NAMALWA (cell line): ENCODE measurements at regions not wholly inside any gene's neighbourhood (a gene's known extent, or its start where the extent isn't known, plus 50 kb on each side); places are given as distances from the start of the nearest gene placed in this dataset.

Source experiments
- DNase-seq: peaks from one replicate; pipeline ENCODE4 v3.0.0-alpha.2; 2015; ENCODE audit warnings: low spot score

DNA sequence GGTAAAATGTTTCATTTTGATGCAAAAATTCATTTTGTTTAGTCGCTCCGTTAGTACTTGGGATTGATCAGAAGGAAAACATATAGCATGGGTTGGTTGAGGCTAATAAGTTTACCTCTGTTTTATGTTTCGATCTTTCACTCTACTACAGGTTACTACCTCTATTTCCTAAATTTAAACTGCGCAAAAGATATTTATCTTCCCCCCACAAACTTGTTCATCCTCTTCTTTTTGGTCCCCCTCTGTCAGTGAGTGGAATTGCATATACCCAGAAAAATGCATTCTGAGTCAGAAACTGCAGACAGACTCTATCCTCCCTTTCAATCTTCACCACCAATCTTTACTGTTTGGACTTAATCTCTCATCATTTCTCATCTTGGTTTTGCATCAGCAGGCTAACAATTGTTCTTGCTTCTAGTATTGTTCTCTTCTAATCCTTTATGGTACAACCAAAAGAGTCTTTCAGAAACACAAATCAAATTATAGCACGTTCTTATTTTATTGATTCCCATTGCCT lies 316.0 kb upstream of the ADGRL4 start:
- no peak for DNase-seq

DNA sequence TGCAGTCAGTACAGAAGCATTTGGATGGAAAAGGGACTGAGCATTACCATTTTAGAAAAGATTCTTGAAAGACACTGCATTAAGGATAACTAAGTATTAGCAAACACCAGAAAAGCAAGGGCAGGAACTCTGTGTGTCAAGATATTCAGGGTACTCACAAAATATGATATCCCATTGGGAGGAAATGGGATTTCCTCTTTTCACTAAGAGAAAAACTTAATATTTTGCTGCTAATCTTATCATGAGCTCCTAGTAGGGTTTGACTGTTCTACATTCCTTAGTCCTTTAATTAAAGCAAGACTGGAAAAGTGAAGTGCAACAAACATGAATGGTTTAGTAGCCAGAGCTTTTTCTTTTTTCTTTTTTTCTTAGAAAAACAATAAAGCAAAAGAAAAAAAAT lies 305.9 kb upstream of the ADGRL4 start:
- DNase-seq = no peak

DNA sequence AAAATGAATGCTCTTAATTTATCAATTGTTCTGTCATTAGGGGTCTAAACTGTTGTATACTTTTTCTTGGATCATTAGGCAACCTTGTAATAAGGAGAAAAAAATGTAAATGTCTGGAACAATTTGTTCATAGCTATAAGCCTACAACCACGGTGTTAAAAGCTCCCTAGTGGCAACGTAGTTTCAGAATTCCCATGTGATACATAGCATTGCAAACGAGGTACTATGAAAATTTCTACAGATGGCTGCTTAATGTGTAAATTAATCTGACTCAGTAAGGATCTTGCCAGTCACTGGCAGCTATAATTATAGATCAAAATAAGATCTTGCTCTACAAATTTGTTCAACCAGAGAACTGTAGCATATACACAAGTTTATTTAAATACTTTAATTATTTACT lies 304.1 kb upstream of the ADGRL4 start:
- DNase-seq = no peak

DNA sequence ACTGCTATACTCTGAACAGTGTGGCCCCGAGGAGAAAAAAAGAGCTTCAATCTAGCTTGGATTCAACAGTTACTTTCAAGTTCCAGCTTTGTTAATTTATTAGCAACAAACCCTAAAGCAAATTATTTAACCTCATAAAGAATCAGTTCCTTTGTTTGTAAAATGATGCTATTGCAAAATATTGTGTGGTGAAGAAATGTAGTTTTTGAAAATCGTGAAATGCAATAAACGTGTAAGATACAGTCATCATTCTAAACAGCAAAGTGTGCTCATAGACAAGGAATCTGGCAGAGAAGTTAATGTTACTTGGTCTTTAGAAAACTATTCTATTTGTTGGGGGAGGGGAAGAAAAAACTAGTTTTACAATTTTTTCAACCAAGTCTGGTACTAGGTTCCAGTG lies 297.6 kb upstream of the ADGRL4 start:
- DNase-seq = no peak

DNA sequence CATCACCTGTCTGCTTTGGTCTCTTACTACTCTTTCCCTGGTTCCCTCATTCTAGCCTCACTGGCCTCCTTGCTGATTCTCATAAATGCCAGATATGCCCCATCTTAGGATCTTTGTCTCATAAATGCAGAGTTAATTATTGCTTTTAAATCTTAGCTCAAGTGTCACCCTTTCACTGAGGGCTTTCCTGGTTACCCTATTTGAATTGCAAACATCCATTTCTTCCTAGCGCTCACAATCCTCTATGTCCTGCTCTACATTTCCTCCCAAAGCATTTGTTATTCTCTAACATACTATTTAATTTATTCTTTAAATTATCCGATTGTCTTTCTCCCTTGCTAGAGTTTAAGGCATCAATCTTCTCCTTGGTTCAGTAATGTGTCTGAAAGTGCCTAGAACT lies 296.5 kb upstream of the ADGRL4 start:
- no peak for DNase-seq

DNA sequence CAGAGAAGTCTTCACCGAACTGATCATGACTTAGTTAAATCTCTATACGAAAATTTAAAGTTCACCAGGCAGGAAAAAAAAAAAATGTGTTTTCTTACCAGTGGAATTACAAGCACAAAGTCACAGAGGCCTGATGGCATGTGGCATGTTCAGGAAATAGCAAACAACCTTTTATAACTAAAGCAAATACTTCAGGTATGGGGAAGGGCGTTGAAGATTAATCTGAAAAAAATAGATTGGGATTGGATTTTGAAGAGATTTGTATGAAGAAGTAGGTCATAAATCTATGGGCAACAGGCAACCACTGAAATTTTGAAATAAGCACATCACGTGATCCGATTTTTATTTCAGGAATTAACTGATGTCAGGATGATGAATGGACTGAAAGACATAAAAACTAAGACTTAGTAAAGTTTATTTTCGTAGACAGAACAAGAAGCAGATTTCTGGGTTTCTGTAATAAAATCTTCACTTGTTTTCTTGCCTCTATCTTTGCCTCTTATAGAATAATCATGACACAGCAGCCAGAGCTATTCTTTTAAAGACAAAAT lies 295.9 kb upstream of the ADGRL4 start:
- DNase-seq = no peak

DNA sequence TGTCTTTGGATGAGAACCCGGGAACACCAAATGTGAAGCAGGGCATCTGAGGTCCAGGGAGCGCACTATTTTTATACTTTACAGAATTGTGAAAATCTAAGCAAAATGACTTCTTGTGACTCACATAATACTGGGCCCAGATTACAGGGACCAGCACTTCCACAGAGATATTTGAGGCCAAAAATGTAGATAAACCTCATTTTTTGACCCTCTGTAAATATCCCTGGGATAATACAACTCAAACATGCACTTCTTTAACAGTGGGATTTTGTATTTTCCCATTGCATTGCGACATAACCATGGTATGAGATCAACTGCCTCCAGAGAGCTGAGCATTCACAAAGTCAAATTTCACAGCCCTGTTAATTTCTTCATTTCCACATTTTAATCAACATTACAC lies 289.4 kb upstream of the ADGRL4 start:
- DNase-seq = no peak

DNA sequence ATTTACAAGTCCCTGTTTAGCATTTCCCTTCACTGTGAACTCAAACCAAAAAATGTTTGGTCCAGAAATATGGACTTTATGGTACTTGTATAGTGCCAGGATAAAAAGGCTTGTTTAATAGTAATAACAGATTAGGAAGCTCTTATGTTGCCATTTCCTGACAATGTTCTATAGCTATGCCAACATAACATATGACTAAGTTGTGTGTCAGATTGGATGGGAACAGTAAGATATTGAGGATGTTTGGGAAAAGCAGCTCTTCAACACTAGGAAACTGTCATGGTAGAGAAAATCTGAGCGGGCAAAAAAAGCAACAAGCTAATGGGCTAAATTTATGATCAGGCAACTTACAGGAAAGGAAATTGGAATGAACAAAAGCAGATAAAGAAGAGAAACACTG lies 287.1 kb upstream of the ADGRL4 start:
- DNase-seq = no peak

DNA sequence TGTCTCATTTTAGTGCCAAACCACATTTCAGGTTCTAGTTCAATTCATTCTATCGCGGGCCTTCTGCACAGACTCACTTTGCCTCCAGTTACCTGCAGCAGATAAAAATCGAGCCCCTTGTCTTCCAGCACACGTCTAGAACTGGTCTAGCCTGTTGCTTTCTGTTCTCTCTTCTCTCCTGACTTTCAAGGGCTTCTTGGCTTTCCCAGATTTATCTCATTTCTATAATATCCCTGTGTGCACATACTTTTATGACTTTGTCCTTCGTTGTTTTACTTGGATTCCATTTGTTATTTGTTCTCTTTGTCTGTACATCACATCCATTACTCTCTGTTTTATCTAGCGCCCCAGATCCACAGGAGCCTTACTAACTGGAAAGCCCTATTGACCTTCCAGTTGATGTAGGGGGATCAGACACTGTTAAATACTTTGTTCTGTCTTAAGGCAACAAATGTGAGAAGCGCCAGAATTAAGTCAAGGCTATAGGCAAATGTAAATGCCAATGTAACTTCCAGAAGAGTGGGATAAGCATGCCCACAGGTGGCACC lies 284.5 kb upstream of the ADGRL4 start:
- DNase-seq = no peak

DNA sequence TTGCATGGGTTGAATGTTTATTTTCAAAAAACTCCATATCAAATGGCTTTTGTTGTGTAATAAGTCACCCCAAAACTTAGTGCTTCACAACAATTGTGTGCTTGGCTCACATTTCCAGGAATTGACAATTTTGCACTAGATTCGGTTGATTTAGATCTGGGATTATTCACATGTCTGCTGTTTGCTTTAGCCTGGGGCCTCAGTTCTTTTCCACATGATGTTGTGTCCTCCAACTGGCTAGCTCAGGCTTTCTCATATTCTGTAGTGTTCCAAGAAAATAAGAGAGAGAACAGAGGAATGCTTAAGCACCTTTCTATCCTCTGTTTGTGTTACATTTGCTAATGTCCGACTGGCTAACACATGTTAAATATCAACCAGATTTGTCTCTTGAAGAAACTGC lies 281.5 kb upstream of the ADGRL4 start:
- no peak for DNase-seq

DNA sequence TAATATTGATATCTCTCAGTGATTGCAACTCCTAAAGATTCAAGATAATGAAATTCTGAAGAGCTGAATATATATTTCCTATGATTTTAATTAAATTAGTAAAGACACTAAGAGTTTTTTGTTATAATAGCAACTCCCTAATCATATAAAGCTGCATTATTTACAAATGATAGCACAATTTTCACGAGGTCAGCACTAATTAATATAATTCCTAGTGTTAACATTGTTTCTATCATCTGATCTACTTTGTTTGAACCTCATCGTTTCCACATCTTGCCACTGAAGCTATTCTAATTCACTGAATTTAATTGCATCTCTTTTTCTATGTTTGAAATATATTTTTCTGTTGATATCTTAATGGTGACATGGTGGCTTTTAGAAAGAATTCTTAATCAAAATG lies 279.1 kb upstream of the ADGRL4 start:
- DNase-seq = no peak

DNA sequence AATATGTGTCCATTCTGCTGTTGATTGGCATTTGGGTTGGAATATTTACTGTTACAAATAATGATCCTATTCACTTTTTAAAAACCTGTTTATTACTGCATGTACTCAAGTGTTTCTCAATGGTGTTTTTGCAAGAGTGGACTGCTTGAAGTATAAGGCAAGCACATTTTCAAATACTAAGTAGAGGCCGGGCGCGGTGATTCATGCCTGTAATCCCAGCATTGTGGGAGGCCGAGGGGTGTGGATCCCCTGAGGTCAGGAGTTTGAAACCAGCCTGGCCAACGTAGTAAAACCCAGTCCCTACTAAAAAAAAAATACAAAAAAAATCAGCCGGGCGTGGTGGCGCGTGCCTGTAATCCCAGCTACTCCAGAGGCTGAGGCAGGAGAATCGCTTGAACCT lies 276.9 kb upstream of the ADGRL4 start:
- no peak for DNase-seq

DNA sequence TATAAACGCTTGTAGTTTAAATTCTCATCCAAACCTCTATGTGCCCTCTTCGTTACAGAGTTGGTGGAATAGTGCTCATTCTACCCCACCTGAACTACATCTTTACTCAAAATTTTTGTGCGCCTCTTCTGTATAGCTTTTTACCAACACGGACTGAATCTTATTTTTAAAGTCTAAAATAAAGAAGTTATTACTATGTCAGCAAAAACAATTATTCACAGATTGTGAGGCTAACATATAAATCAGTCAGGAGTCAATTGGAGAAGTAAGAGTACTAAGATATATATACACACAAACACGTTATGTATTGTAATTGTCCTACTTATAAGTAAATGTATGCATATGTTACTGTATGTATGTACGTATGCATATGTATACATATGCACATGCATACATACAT lies 274.9 kb upstream of the ADGRL4 start:
- no peak for DNase-seq

DNA sequence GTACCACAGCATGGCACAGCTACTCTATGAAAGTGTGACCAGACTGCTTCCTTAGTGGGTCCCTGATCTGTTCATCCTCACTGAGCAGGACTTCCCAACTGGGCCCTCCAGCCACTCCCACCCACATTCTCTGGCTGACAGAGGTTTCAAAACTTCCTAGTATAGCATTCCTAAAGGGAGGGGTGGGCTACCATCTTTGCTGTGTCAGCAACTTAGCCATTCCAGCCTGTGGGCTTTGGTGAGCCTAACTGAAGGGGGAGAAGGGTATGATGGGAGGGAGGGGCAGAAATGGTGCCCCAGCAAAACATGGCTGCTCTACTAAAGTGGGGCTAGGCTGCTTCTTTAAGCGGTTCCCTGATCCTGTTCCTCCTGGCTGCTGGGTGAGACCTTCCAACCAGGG lies 265.2 kb upstream of the ADGRL4 start:
- DNase-seq = no peak

DNA sequence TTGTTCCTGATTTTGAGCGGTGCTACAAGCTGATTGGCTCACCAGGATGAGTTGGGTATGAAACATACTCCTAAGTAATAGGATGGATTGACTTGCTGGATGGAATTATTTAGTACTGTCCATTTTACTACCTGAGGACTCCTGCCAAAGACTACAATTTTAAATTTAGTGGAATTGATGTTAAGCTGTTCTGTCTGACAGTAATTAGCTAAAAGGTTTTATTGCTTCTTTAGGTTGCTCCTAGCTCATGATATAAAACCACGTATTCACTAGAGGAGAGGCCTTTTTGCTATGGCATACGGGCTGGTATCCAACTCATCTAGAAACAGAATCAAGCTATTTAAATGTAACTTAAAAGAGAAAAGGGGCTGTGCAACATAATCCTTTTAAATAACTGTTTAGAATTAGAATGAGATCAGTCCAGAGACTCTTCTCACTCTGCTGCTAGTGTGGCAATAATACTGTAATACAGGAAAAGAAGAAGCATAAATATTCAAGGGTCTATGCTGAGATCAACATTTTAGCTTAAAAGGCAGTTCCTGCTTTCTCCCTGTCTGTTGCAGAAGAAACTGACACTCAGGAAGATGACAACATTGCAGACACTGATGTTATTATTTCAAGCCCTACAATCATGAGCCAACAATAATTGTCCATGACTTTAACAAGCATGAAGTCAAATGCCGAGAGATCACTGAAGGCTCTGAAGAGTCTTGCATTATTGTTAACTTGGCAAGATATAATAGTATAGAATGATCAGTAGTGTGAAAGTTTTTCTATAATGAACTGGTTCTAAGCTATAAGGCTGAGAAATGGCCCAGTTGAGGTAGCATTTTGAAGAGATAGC lies 258.7 kb upstream of the ADGRL4 start:
- DNase-seq = no peak

DNA sequence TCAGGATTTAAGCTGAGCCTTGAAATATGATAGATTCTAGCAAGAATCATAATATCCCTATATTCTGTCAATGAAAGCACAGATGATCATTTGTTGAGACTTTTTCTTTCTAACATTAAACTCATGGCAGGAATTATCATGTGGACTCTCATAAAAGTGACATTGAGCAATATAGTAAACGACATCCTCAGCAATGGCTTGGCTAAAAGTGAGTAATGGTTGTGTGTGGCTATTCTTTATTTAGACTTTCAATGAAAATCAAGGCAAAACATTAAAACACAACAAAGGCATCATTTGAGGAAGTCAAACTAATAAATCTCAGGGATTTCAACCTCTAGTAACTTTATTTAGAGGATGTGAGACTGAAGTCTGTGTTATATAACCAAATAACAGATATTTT lies 257.8 kb upstream of the ADGRL4 start:
- no peak for DNase-seq

DNA sequence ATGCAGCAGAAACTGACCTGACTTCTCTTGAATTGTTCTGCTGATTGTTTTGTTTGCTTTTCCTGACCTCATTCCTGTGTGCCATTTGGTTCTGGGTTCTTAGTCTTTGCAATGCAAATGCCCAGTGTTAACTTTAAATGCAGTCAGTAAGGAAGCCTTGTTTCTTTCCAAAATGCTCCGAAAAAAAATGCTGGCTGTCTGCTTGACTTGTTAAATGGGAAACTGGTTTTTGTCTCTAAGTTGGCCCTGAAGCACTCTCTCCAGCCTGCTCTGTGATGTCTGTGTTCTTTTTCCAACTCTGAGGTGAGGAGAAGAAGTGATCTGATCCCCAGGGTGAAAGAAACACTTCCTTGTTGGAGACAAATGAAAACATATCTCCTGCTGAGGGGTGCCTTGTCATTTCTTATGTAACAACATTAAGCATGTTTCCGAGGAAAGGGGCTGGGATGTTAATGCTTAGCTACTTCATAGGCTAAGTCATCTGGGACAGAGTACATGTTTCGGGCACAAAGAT lies 256.3 kb upstream of the ADGRL4 start:
- no peak for DNase-seq

DNA sequence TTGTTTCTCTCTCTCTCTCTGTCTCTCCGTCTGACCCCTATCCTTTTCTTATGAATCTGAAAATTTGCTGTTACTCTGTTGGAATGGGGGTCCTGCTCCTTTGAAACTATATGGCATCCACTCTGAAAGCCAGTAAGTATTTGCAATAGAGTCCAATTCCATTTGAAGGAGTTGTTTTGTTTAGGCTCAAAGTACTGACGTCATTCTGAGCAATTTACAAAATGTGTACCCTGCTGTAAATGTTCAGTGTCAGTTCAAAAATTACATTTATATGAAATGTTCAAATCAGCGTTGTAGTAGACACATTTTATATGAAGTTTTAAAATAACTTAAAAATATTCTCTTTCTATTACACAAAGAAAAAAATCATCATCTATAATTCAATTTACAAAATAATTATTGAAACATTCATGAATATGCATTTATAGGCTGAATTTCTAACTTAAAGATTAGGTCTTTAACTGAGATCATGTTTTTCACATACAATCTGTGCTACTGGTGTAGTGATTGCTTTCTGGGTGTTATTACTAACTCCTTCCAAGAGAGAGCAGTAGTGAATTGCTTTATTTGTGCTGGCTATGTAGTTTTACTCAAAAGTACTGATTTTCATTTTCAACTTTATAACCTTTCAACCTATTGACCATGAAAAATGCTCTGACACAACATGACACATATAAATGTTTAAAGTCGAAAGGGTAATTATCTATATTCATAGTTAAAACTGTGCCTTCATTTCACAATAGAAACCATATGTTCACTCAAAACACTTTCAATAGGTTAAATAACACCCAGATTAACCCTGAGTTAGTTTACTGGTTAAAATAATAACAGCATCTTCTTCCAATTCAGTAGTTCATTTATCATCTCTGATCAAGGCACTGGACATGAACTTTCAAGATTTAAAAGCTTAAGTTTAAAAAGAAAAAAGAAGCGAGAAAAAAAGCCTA lies 253.1 kb upstream of the ADGRL4 start:
- DNase-seq = peak; percentile 41

DNA sequence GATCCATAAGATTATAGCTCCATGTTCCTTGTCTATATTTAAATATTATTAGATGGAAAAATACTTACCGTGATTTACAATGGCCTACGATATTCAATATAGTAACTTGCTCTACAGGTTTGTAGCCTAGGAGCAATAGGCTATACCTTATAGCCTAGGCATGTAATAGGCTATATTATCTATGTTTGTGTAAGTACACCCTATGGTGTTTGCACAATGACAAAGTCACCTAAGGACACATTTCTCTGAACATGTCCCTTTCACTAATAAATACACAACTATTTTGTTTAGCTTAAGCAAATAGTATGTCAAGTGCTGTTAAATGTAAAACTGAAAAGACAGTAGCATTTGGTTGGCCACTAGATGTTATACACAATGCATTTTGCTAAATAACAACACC lies 248.9 kb upstream of the ADGRL4 start:
- DNase-seq = no peak

DNA sequence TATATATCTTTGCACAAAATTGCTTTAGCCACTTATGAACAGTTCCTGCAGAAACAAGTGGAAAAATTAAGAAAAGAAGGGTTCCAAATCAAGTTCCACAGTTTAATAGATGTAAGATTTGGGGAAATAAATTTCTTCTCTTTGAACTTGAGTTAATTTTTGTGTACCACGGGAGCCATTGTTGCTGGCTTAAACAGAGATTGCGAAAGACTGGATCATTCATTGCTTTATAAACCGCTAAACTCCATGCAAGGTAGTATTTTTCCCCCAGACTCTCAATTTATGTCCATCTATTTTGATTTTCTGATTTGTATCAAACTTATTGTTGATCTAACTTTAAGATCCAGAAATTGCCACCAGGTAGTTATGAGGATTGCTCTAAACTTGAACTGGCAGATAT lies 246.1 kb upstream of the ADGRL4 start:
- DNase-seq = no peak

DNA sequence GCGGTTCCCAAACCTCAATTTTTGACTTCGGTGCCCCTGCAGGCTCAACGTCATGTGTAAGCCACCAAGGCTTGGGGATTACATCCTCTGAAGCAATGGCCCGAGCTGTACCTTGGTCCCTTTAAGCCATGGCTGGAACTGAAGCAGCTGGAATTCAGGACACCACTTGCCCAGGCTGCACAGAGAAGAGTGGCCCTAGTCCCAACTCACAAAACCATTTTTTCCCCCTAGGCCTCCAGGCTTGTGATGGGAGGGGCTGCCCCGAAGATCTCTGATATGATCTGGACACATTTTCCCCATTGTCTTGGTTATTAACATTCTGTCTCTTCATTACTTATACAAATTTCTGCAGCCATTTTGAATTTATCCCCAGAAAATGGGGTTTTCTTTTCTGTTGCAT lies 233.3 kb upstream of the ADGRL4 start:
- DNase-seq = no peak

DNA sequence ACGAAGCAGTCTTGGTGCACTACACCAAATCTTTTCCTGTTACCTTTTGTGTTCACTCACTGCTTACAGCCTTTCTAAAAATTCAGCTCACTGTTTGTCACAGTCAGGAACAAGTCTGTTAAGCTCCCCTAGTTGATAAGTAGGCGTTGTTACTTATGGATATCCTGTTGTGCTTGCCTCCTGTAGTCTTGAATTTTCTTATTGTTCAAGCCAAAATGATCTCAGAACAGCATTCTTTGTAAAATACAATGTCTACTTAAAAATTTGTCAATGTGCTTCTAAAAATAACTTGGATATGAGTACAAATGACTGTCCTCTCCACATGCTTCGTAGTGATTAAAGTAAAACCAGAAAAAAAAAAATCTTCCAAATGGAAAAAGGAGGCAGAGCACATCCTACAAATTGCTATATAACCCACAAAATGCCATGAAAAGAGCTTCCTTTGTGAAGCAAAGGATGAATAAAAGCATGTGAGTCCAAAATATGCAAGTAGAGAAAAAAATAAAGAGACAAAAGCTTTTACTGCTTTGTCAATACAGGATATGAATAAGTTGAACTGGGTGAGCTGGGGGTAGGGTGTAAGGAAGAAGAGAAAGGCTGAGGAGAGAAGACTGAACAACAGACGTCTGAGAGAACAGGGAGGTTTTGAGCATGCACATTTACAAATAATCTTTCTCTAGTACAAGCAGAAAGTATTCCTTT lies 228.9 kb upstream of the ADGRL4 start:
- DNase-seq = no peak
